SK-N-SH treated with all-trans-retinoic acid at 6 μM for 48 hours (cell line): ENCODE measurements at regions not wholly inside any gene's neighbourhood (a gene's known extent, or its start where the extent isn't known, plus 50 kb on each side); places are given as distances from the start of the nearest gene placed in this dataset.

Source experiments
- ATAC-seq: fragments of 200-7000 bp; cut with Tn5 transposase; 3 replicates; pipeline ENCODE4 v1.9.1; 2020; ENCODE audit warnings: mild to moderate bottlenecking, moderate library complexity
- ARNTL ChIP-seq: fragments of 450-650 bp; formaldehyde crosslinking; IDR thresholded peaks from 2 replicates; pipeline ENCODE4 v1.5.0; 2020; ENCODE audit warnings: low read depth, mild to moderate bottlenecking, moderate library complexity, borderline replicate concordance
- BACH2 ChIP-seq: fragments of 250-450 bp; sonication (Bioruptor Pico); IDR thresholded peaks from 2 replicates; pipeline ENCODE4 v1.9.0; 2021; ENCODE audit warnings: mild to moderate bottlenecking, borderline replicate concordance
- CSDC2 ChIP-seq: fragments of 250-450 bp; sonication (Bioruptor Pico); IDR thresholded peaks from 2 replicates; pipeline ENCODE4 v1.5.0; 2020; ENCODE audit warnings: mild to moderate bottlenecking, moderate library complexity
- CSRNP3 ChIP-seq: fragments of 250-450 bp; sonication (Bioruptor Pico); IDR thresholded peaks from 2 replicates; pipeline ENCODE4 v1.5.1; 2021; ENCODE audit warnings: mild to moderate bottlenecking, moderate library complexity
- ESRRG ChIP-seq: fragments of 250-450 bp; sonication (Bioruptor Pico); IDR thresholded peaks from 2 replicates; pipeline ENCODE4 v1.6.1; 2021; ENCODE audit warnings: mild to moderate bottlenecking
- GLIS3 ChIP-seq: fragments of 250-450 bp; sonication (Bioruptor Pico); IDR thresholded peaks from 2 replicates; pipeline ENCODE4 v1.5.0; 2020; ENCODE audit warnings: mild to moderate bottlenecking, moderate library complexity
- ISL1 ChIP-seq: fragments of 250-450 bp; sonication (Bioruptor Pico); IDR thresholded peaks from 2 replicates; pipeline ENCODE4 v2.1.2; 2022; ENCODE audit warnings: mild to moderate bottlenecking, moderate library complexity
- OSR1 ChIP-seq: fragments of 250-450 bp; sonication (Bioruptor Pico); IDR thresholded peaks from 2 replicates; pipeline ENCODE4 v1.8.0; 2022; ENCODE audit warnings: moderate library complexity, mild to moderate bottlenecking, inconsistent platforms
- PPARA ChIP-seq: fragments of 250-450 bp; sonication (Bioruptor Pico); IDR thresholded peaks from 2 replicates; pipeline ENCODE4 v1.5.0; 2020; ENCODE audit warnings: mild to moderate bottlenecking, borderline replicate concordance
- RARB ChIP-seq: fragments of 250-450 bp; sonication (Bioruptor Pico); IDR thresholded peaks from 2 replicates; pipeline ENCODE4 v1.8.0; 2021; ENCODE audit warnings: mild to moderate bottlenecking, moderate library complexity
- TCF4 ChIP-seq: fragments of 250-450 bp; sonication (Bioruptor Pico); IDR thresholded peaks from 2 replicates; pipeline ENCODE4 v1.8.0; 2021; ENCODE audit warnings: mild to moderate bottlenecking, moderate library complexity, borderline replicate concordance
- TOX ChIP-seq: fragments of 250-450 bp; sonication (Bioruptor Pico); IDR thresholded peaks from 2 replicates; pipeline ENCODE4 v1.8.0; 2021; ENCODE audit warnings: mild to moderate bottlenecking, moderate library complexity, borderline replicate concordance
- ZFP3 ChIP-seq: fragments of 250-450 bp; sonication (Bioruptor Pico); IDR thresholded peaks from 2 replicates; pipeline ENCODE4 v1.5.0; 2020; ENCODE audit warnings: mild to moderate bottlenecking, moderate library complexity
- ZFP30 ChIP-seq: fragments of 450-650 bp; formaldehyde crosslinking; IDR thresholded peaks from 2 replicates; pipeline ENCODE4 v1.5.0; 2022; ENCODE audit warnings: mild to moderate bottlenecking, moderate library complexity
- ZNF565 ChIP-seq: fragments of 450-650 bp; formaldehyde crosslinking; conservative IDR thresholded peaks from 2 replicates; pipeline ENCODE4 v1.5.0; 2020; ENCODE audit warnings: low read depth, mild to moderate bottlenecking, moderate library complexity
- ZNF70 ChIP-seq: fragments of 450-650 bp; formaldehyde crosslinking; IDR thresholded peaks from 2 replicates; pipeline ENCODE4 v1.5.0; 2020; ENCODE audit warnings: mild to moderate bottlenecking, moderate library complexity
- ZNF8 ChIP-seq: fragments of 450-650 bp; formaldehyde crosslinking; IDR thresholded peaks from 2 replicates; pipeline ENCODE4 v1.5.0; 2020; ENCODE audit warnings: mild to moderate bottlenecking, moderate library complexity
- TF ChIP-seq, protein P1 (sequence below): fragments of 250-450 bp; sonication (Bioruptor Pico); IDR thresholded peaks from 2 replicates; pipeline ENCODE4 v1.8.0; 2020; ENCODE audit warnings: mild to moderate bottlenecking, moderate library complexity, borderline replicate concordance
- TF ChIP-seq, protein P2 (sequence below): fragments of 250-450 bp; sonication (Bioruptor Pico); IDR thresholded peaks from 2 replicates; pipeline ENCODE4 v1.8.0; 2021; ENCODE audit warnings: low read depth, mild to moderate bottlenecking, moderate library complexity, borderline replicate concordance
- TF ChIP-seq, protein P3 (sequence below): fragments of 250-450 bp; sonication (Bioruptor Pico); IDR thresholded peaks from 2 replicates; pipeline ENCODE4 v1.5.1; 2020; ENCODE audit warnings: low read depth, mild to moderate bottlenecking, moderate library complexity
- TF ChIP-seq, protein P4 (sequence below): fragments of 250-450 bp; sonication (Bioruptor Pico); IDR thresholded peaks from 2 replicates; pipeline ENCODE4 v1.5.0; 2020; ENCODE audit warnings: mild to moderate bottlenecking, moderate library complexity

GRCh38 chr10:131802996-131803395 is 97.8 kb upstream of the PPP2R2D start (continued):
- no peak for TF ChIP-seq GLIS3 (CRISPR knock-in tag)
- TF ChIP-seq OSR1: no peak
- TF ChIP-seq ISL1 (CRISPR knock-in tag): no peak
- TF ChIP-seq, protein P1, sequence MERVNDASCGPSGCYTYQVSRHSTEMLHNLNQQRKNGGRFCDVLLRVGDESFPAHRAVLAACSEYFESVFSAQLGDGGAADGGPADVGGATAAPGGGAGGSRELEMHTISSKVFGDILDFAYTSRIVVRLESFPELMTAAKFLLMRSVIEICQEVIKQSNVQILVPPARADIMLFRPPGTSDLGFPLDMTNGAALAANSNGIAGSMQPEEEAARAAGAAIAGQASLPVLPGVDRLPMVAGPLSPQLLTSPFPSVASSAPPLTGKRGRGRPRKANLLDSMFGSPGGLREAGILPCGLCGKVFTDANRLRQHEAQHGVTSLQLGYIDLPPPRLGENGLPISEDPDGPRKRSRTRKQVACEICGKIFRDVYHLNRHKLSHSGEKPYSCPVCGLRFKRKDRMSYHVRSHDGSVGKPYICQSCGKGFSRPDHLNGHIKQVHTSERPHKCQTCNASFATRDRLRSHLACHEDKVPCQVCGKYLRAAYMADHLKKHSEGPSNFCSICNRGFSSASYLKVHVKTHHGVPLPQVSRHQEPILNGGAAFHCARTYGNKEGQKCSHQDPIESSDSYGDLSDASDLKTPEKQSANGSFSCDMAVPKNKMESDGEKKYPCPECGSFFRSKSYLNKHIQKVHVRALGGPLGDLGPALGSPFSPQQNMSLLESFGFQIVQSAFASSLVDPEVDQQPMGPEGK: no peak

DNA sequence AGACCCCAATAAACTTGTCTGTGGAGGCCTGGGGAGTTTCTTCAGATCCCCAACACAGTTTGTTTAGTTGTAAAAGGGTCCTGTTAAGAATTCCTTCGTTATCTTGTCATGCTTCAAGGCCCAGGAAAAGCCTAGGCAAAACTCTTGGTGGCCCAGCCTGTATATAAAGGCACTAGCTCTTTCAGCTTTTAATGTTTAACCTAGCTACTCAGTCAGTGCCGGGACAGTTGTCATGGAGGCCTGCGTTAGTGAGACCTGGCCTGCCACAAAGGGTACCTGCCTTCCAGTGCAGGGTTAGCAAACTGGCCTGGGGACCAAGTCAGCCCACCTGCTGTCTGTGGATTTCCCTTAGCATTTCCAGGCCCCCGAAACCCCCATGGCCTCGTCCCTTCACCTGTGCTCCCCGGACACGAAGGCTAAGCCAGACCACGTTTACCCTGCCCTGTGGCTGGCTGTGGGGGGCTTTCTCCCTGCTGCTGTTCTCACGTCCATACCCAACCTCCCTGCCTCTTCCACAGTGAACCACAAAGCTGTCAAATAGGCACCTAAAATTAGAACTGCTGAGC is 96.9 kb upstream of the PPP2R2D start:
- ATAC-seq: no peak
- TF ChIP-seq ZFP3 (CRISPR knock-in tag) (no peak), TCF4 (CRISPR knock-in tag) (no peak), PPARA (no peak), ZNF565 (CRISPR knock-in tag) (no peak), ARNTL (CRISPR knock-in tag) (no peak), ZNF70 (CRISPR knock-in tag) (no peak), OSR1 (no peak), CSDC2 (CRISPR knock-in tag) (no peak), RARB (CRISPR knock-in tag) (no peak), ZFP30 (CRISPR knock-in tag) (no peak), ZNF8 (CRISPR knock-in tag) (no peak), TOX (CRISPR knock-in tag) (no peak), BACH2 (CRISPR knock-in tag) (no peak), ISL1 (CRISPR knock-in tag) (no peak), ESRRG (CRISPR knock-in tag) (no peak), GLIS3 (CRISPR knock-in tag) (no peak)
- TF ChIP-seq, protein P2, sequence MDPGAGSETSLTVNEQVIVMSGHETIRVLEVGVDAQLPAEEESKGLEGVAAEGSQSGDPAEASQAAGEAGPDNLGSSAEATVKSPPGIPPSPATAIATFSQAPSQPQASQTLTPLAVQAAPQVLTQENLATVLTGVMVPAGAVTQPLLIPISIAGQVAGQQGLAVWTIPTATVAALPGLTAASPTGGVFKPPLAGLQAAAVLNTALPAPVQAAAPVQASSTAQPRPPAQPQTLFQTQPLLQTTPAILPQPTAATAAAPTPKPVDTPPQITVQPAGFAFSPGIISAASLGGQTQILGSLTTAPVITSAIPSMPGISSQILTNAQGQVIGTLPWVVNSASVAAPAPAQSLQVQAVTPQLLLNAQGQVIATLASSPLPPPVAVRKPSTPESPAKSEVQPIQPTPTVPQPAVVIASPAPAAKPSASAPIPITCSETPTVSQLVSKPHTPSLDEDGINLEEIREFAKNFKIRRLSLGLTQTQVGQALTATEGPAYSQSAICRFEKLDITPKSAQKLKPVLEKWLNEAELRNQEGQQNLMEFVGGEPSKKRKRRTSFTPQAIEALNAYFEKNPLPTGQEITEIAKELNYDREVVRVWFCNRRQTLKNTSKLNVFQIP (CRISPR knock-in tag): no peak
- TF ChIP-seq, protein P1: no peak
- TF ChIP-seq, protein P3, sequence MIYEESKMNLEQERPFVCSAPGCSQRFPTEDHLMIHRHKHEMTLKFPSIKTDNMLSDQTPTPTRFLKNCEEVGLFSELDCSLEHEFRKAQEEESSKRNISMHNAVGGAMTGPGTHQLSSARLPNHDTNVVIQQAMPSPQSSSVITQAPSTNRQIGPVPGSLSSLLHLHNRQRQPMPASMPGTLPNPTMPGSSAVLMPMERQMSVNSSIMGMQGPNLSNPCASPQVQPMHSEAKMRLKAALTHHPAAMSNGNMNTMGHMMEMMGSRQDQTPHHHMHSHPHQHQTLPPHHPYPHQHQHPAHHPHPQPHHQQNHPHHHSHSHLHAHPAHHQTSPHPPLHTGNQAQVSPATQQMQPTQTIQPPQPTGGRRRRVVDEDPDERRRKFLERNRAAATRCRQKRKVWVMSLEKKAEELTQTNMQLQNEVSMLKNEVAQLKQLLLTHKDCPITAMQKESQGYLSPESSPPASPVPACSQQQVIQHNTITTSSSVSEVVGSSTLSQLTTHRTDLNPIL: no peak
- TF ChIP-seq, protein P4, sequence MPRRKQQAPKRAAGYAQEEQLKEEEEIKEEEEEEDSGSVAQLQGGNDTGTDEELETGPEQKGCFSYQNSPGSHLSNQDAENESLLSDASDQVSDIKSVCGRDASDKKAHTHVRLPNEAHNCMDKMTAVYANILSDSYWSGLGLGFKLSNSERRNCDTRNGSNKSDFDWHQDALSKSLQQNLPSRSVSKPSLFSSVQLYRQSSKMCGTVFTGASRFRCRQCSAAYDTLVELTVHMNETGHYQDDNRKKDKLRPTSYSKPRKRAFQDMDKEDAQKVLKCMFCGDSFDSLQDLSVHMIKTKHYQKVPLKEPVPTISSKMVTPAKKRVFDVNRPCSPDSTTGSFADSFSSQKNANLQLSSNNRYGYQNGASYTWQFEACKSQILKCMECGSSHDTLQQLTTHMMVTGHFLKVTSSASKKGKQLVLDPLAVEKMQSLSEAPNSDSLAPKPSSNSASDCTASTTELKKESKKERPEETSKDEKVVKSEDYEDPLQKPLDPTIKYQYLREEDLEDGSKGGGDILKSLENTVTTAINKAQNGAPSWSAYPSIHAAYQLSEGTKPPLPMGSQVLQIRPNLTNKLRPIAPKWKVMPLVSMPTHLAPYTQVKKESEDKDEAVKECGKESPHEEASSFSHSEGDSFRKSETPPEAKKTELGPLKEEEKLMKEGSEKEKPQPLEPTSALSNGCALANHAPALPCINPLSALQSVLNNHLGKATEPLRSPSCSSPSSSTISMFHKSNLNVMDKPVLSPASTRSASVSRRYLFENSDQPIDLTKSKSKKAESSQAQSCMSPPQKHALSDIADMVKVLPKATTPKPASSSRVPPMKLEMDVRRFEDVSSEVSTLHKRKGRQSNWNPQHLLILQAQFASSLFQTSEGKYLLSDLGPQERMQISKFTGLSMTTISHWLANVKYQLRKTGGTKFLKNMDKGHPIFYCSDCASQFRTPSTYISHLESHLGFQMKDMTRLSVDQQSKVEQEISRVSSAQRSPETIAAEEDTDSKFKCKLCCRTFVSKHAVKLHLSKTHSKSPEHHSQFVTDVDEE (CRISPR knock-in tag): no peak
- TF ChIP-seq, all 23 proteins: peak for 0

- ATAC-seq: no peak
- no peak for TF ChIP-seq ZNF8 (CRISPR knock-in tag)
- no peak for TF ChIP-seq TOX (CRISPR knock-in tag)
- TF ChIP-seq ARNTL (CRISPR knock-in tag): no peak
- TF ChIP-seq, protein P3: no peak
- TF ChIP-seq, protein P4 (CRISPR knock-in tag): no peak
- TF ChIP-seq PPARA: no peak
- TF ChIP-seq CSRNP3 (CRISPR knock-in tag): no peak
- TF ChIP-seq CSDC2 (CRISPR knock-in tag): no peak
- TF ChIP-seq ZNF565 (CRISPR knock-in tag): no peak
Observed at GRCh38 chr10:131804551-131805295, 96.1 kb upstream of the PPP2R2D start.
